T-helper 1 cell (primary cell): ENCODE measurements at regions not wholly inside any gene's neighbourhood (a gene's known extent, or its start where the extent isn't known, plus 50 kb on each side); places are given as distances from the start of the nearest gene placed in this dataset.

Source experiments
- DNase-seq, 5 donors: peaks; one replicate each; pipeline ENCODE4 v3.0.0-alpha.2; 2012 to 2020

- DNase-seq: no peak
These were observed 59.8 kb upstream of the HAO2 start for GRCh38 chr1:119308806-119309205.

DNA sequence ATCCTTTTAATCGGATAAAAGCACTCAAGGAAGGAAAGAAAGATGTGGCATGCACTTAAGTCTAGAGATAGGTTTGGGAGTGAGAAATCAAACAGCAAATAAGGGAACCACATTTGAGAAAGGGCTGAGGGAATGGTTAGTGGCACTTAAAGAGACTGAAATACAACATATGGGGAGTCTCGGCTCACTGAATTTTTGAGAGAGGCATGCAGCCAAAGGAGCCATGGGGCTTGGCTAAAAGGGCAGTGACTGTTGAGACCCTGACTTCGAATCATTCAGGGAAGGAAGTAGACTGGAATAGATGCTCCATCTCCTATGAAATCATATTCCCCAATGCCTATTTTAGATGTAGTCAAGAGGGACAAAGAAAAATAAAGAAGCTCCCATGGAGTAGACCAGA is 58.3 kb upstream of the HAO2 start:
- DNase-seq: no peak

GRCh38 chr1:119312500-119312899 is 56.1 kb upstream of the HAO2 start:
- DNase-seq: no peak

GRCh38 chr1:119314001-119314796 is 54.4 kb upstream of the HAO2 start:
- DNase-seq: no peak

DNA sequence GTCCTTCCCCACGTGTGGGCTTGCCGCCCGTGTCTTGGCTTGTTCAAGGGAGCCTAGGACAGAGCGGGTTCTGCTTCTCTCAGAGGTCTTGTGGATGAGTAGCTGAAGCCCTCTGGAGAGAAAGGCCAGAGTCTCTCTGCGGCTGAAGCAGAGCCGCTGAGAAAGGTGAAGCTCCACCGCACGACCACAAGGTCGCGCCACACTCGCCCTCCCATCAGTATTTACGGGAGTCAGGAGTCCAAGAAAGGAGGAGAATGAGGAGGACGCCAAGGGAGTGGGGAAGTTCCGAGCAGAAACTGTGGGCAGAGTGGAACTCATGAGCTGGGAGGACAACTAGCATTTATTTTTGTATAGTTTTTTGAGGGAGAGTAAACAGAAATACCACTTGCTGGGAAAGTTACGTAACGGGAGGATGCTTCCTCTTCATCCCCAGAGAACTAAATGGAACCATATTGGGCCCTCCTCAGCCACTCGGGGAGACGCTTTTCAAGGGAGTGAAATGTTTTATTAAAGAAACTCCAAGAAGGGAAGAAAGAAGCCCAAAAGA is 51.6 kb upstream of the HAO2 start:
- DNase-seq: no peak

GRCh38 chr1:119318466-119319309 is 49.9 kb upstream of the HAO2 start:
- peak in 1 of 5 donors; percentile 24 for DNase-seq
